Ovary (tissue), 7 donors: ENCODE measurements at regions not wholly inside any gene's neighbourhood (a gene's known extent, or its start where the extent isn't known, plus 50 kb on each side); places are given as distances from the start of the nearest gene placed in this dataset.

Source experiments
- DNase-seq, 5 donors: peaks; one replicate each; pipeline ENCODE4 v3.0.0-alpha.2; 2019 to 2020
- H3K27ac ChIP-seq, 2 donors: fragments of 200-600 bp; one replicate each; pipeline versions ENCODE4 v1.5.1 to v1.8.0; 2019 to 2022
- H3K27me3 ChIP-seq: fragments of 200-600 bp; one replicate; pipeline ENCODE4 v1.8.0; 2022
- H3K36me3 ChIP-seq: fragments of 200-600 bp; sonication (generic); one replicate; pipeline ENCODE4 v1.5.1; 2019
- H3K4me1 ChIP-seq: one replicate; pipeline ENCODE4 v1.8.1; 2013; ENCODE audit warnings: mild to moderate bottlenecking, moderate library complexity; ENCODE audit not compliant: insufficient read depth
- H3K4me3 ChIP-seq: fragments of 200-600 bp; sonication (generic); one replicate; pipeline ENCODE4 v1.5.1; 2017
- H3K9me3 ChIP-seq, 2 donors: fragments of 200-600 bp in 1 of 2; sonication (generic) in 1 of 2; one replicate each; pipeline versions ENCODE4 v1.5.1 to v1.8.1; 2013 to 2019; ENCODE audit warnings: mild to moderate bottlenecking in 1 of 2, moderate library complexity in 1 of 2
- CTCF ChIP-seq, 3 donors: fragments of 450-650 bp in 2 of 3; fragments of 200-600 bp in 1 of 3; IDR thresholded peaks; one replicate each; pipeline versions ENCODE4 v1.5.1 to v1.8.0; 2016 to 2022; ENCODE audit warnings: antibody characterized with exemption in 3 of 3, mild to moderate bottlenecking in 1 of 3
- EP300 ChIP-seq: sonication (generic); formaldehyde crosslinking; IDR thresholded peaks from one replicate; pipeline ENCODE4 v1.6.1; 2017; ENCODE audit warnings: antibody characterized with exemption
- POLR2A ChIP-seq: fragments of 450-650 bp; IDR thresholded peaks from one replicate; pipeline ENCODE4 v1.6.1; 2017; ENCODE audit warnings: antibody characterized with exemption, mild to moderate bottlenecking, moderate library complexity
- WGBS, 3 donors: extraction: QIAGEN DNeasy Blood & Tissue Kit in 1 of 3; methylation state at CpG; one replicate each; pipeline versions ENCODE4 v1.1.5 to v1.1.7; 2013 to 2017; 5-methylcytosine and 5-hydroxymethylcytosine counted together
- intact Hi-C, 4 donors: fragments of 100-400 bp; cut with DNase I; formaldehyde crosslinking; loops; one replicate each; pipeline versions ENCODE4 v1.11.0 to v1.15.1; 2022 to 2023
- donor health status: DM: no; HTN: no; CAD: no; lungs with moderate emphysema.
- donor health status: DM: no; HTN: no; CAD: no.
- donor health status: Bipolar disorder and iron deficiency.
- donor health status: DM: no; HTN: no; CAD: no.
- donor health status: DM: yes; HTN: yes; CAD: no.

- WGBS, 3 donors: 19 to 29% (median 25%) methylated on average over 3 of the region's 3 CpGs
- intact Hi-C loops: loop anchor here in 2 of 4 donors (10.0 kb wide), 2 partner anchors 133 to 143 kb away; partner anchors contain the start of gene XCL1 (in 1 of the 2)
- no peaks in the 10 kb centered on the region for H3K27me3 ChIP-seq
- TF ChIP-seq POLR2A: no peak
- no peak for TF ChIP-seq CTCF (IDR thresholded peaks at IDR 0.05)
- no peak for TF ChIP-seq EP300
- no peak for DNase-seq
- no peak overlapping the region for H3K27ac ChIP-seq
- no peaks in the 10 kb centered on the region for H3K9me3 ChIP-seq
- no peak overlapping the region for H3K4me3 ChIP-seq
- H3K4me1 ChIP-seq: peaks cover 2% of the 10 kb centered on the region
- H3K36me3 ChIP-seq: no peaks in the 10 kb centered on the region
Observed at GRCh38 chr1:168441745-168442144, 102.1 kb downstream of the XCL2 start.

GRCh38 chr1:168439456-168440375, 104.1 kb downstream of the XCL2 start:
- no peak for TF ChIP-seq EP300
- peak; percentile 16 to 67 (median 65) for TF ChIP-seq CTCF (IDR thresholded peaks at IDR 0.05)
- intact Hi-C loops: loop anchor here (5.0 to 10.0 kb wide), 3 partner anchors 133 to 145 kb away; partner anchors contain the start of gene XCL1 (in 1 of the 4)
- H3K27me3 ChIP-seq: no peaks in the 10 kb centered on the region
- H3K4me3 ChIP-seq: no peak overlapping the region
- H3K27ac ChIP-seq: no peak overlapping the region
- 14 to 21% (median 17%) methylated on average over 20 of the region's 20 CpGs for WGBS, 3 donors
- H3K4me1 ChIP-seq: peaks cover 2% of the 10 kb centered on the region
- no peaks in the 10 kb centered on the region for H3K9me3 ChIP-seq
- H3K36me3 ChIP-seq: no peaks in the 10 kb centered on the region
- peak; percentile 68 to 83 (median 70) for DNase-seq

- Histone ChIP-seq H3K27ac (no peak overlapping the region), H3K4me3 (no peak overlapping the region), H3K9me3 (no peaks in the 10 kb centered on the region), H3K4me1 (peaks cover 2% of the 10 kb centered on the region), H3K27me3 (no peaks in the 10 kb centered on the region), H3K36me3 (no peaks in the 10 kb centered on the region)
- intact Hi-C loops: loop anchor here in 2 of 4 donors (5.0 to 10.0 kb wide), 2 partner anchors 134 to 146 kb away; no protein-coding TSS in a partner anchor
- no peak for TF ChIP-seq CTCF (IDR thresholded peaks at IDR 0.05)
- no peak for TF ChIP-seq POLR2A
- no peak for TF ChIP-seq EP300
- no peak for DNase-seq
- WGBS, 3 donors: 78 to 95% (median 94%) methylated on average over 3 of the region's 3 CpGs
Observed at GRCh38 chr1:168438626-168439025, 105.2 kb downstream of the XCL2 start.

GRCh38 chr1:168437821-168438220, 106.0 kb downstream of the XCL2 start:
- no peaks in the 10 kb centered on the region for H3K27me3 ChIP-seq
- TF ChIP-seq CTCF (IDR thresholded peaks at IDR 0.05) (no peak), POLR2A (no peak), EP300 (no peak)
- no peaks in the 10 kb centered on the region for H3K36me3 ChIP-seq
- intact Hi-C loops: loop anchor here in 2 of 4 donors (5.0 to 10.0 kb wide), 2 partner anchors 134 to 147 kb away; no protein-coding TSS in a partner anchor
- H3K4me3 ChIP-seq: no peak overlapping the region
- H3K4me1 ChIP-seq: peaks cover 2% of the 10 kb centered on the region
- DNase-seq: no peak
- H3K9me3 ChIP-seq: no peaks in the 10 kb centered on the region
- no peak overlapping the region for H3K27ac ChIP-seq
- WGBS, 3 donors: 91 to 96% (median 94%) methylated on average over 6 of the region's 6 CpGs
